H9 (cell line): ENCODE measurements at regions not wholly inside any gene's neighbourhood (a gene's known extent, or its start where the extent isn't known, plus 50 kb on each side); places are given as distances from the start of the nearest gene placed in this dataset.

Experiments
- DNase-seq: peaks from one replicate; pipeline ENCODE4 v3.0.0-alpha.2; 2017
- H2AFZ ChIP-seq: one replicate; pipeline ENCODE4 v1.6.1; 2013; ENCODE audit warnings: mild to moderate bottlenecking, low read length, control low read depth, moderate library complexity
- H2AK5ac ChIP-seq: 2 replicates; pipeline ENCODE4 v1.6.1; 2013; ENCODE audit warnings: low read length, control low read depth, mixed read lengths; ENCODE audit not compliant: insufficient read length
- H2BK120ac ChIP-seq: one replicate; pipeline ENCODE4 v1.6.1; 2013; ENCODE audit warnings: low read depth, mild to moderate bottlenecking, low read length, control low read depth, inconsistent platforms; ENCODE audit not compliant: poor library complexity, severe bottlenecking
- H2BK12ac ChIP-seq: 2 replicates; pipeline ENCODE4 v1.6.1; 2013; ENCODE audit warnings: low read length, control low read depth, mixed read lengths, low read depth; ENCODE audit not compliant: insufficient read length
- H2BK15ac ChIP-seq: 2 replicates; pipeline ENCODE4 v1.6.1; 2013; ENCODE audit warnings: low read depth, low read length, control low read depth
- H2BK20ac ChIP-seq: one replicate; pipeline ENCODE4 v1.6.1; 2013; ENCODE audit warnings: low read depth, mild to moderate bottlenecking, low read length, control low read depth, inconsistent platforms; ENCODE audit not compliant: poor library complexity, severe bottlenecking
- H2BK5ac ChIP-seq: 2 replicates; pipeline ENCODE4 v1.6.1; 2013; ENCODE audit warnings: low read length, control low read depth, mixed read lengths; ENCODE audit not compliant: insufficient read length
- H3K14ac ChIP-seq: 2 replicates; pipeline ENCODE4 v1.6.1; 2013; ENCODE audit warnings: low read length, control low read depth; ENCODE audit not compliant: insufficient read depth
- H3K18ac ChIP-seq: 2 replicates; pipeline ENCODE4 v1.6.1; 2013; ENCODE audit warnings: low read depth, mild to moderate bottlenecking, mixed read lengths, low read length, control low read depth; ENCODE audit not compliant: insufficient read length
- H3K23ac ChIP-seq: 2 replicates; pipeline ENCODE4 v1.6.1; 2013; ENCODE audit warnings: low read length, control low read depth, mixed read lengths, low read depth; ENCODE audit not compliant: insufficient read length
- H3K23me2 ChIP-seq: 2 replicates; pipeline ENCODE4 v1.6.1; 2013; ENCODE audit warnings: low read depth, mild to moderate bottlenecking, mixed read lengths, low read length, control low read depth; ENCODE audit not compliant: insufficient read length, poor library complexity, severe bottlenecking
- H3K27ac ChIP-seq: 2 replicates; pipeline ENCODE4 v1.5.1; 2013; ENCODE audit warnings: low read length, control low read depth, mixed read lengths, low read depth; ENCODE audit not compliant: insufficient read length
- H3K27me3 ChIP-seq: 2 replicates; pipeline ENCODE4 v1.6.1; 2013; ENCODE audit warnings: low read length, control low read depth, inconsistent platforms; ENCODE audit not compliant: insufficient read depth
- H3K4ac ChIP-seq: 2 replicates; pipeline ENCODE4 v1.6.1; 2013; ENCODE audit warnings: low read depth, mild to moderate bottlenecking, control low read depth, inconsistent platforms, low read length, moderate library complexity
- H3K4me1 ChIP-seq: 2 replicates; pipeline ENCODE4 v1.6.1; 2013; ENCODE audit warnings: low read length, control low read depth, inconsistent platforms; ENCODE audit not compliant: insufficient read depth
- H3K4me2 ChIP-seq: 2 replicates; pipeline ENCODE4 v1.6.1; 2013; ENCODE audit warnings: low read length, control low read depth, mixed read lengths; ENCODE audit not compliant: insufficient read length, insufficient read depth
- H3K56ac ChIP-seq: 2 replicates; pipeline ENCODE4 v1.6.1; 2013; ENCODE audit warnings: low read depth, mild to moderate bottlenecking, mixed read lengths, low read length, control low read depth; ENCODE audit not compliant: insufficient read length
- H3K79me1 ChIP-seq: 2 replicates; pipeline ENCODE4 v1.6.1; 2013; ENCODE audit warnings: low read depth, mild to moderate bottlenecking, moderate library complexity, low read length, control low read depth, inconsistent platforms; ENCODE audit not compliant: insufficient read depth, poor library complexity, severe bottlenecking
- H3K79me2 ChIP-seq: 2 replicates; pipeline ENCODE4 v1.6.1; 2013; ENCODE audit warnings: low read length, control low read depth, inconsistent platforms; ENCODE audit not compliant: insufficient read depth
- H3K9ac ChIP-seq: 2 replicates; pipeline ENCODE4 v1.6.1; 2013; ENCODE audit warnings: low read length, control low read depth, mixed read lengths; ENCODE audit not compliant: insufficient read length; ENCODE audit errors: extremely low read depth
- H3K9me3 ChIP-seq: one replicate; pipeline ENCODE4 v1.6.1; 2013; ENCODE audit warnings: low read depth, low read length, inconsistent platforms; ENCODE audit not compliant: control insufficient read depth
- H3T11ph ChIP-seq: one replicate; pipeline ENCODE4 v1.6.1; 2013; ENCODE audit warnings: mild to moderate bottlenecking, low read length, control low read depth, inconsistent platforms
- H4K20me1 ChIP-seq: one replicate; pipeline ENCODE4 v1.6.1; 2013; ENCODE audit not compliant: control insufficient read depth, insufficient read length, insufficient read depth
- H4K5ac ChIP-seq: 2 replicates; pipeline ENCODE4 v1.6.1; 2013; ENCODE audit warnings: low read depth, mild to moderate bottlenecking, mixed read lengths, low read length, control low read depth; ENCODE audit not compliant: insufficient read length
- H4K8ac ChIP-seq: replicated peaks from 2 replicates; pipeline ENCODE4 v1.6.1; 2013; ENCODE audit warnings: low read length, control low read depth, mixed read lengths, low read depth; ENCODE audit not compliant: insufficient read length
- H4K91ac ChIP-seq: 2 replicates; pipeline ENCODE4 v1.6.1; 2013; ENCODE audit warnings: low read depth, mild to moderate bottlenecking, moderate library complexity, mixed read lengths, low read length, control low read depth; ENCODE audit not compliant: insufficient read length
- H3K27ac Mint-ChIP-seq, 3 experiments: 2 replicates in 2 of 3; 3 replicates in 1 of 3; pipeline ENCODE4 v1.8.0; 2020 to 2021; ENCODE audit warnings: mixed read lengths in 3 of 3, mild to moderate bottlenecking in 1 of 3, moderate library complexity in 1 of 3
- H3K27me3 Mint-ChIP-seq: 2 replicates; pipeline ENCODE4 v1.8.0; 2021; ENCODE audit warnings: low read depth, mild to moderate bottlenecking, moderate library complexity, mixed read lengths
- H3K36me3 Mint-ChIP-seq, 3 experiments: 2 replicates in 2 of 3; 3 replicates in 1 of 3; pipeline ENCODE4 v1.8.0; 2020 to 2021; ENCODE audit warnings: low read depth in 3 of 3, mixed read lengths in 3 of 3; ENCODE audit not compliant: insufficient read depth in 1 of 3
- H3K4me1 Mint-ChIP-seq, 2 experiments: 2 replicates each; pipeline ENCODE4 v1.8.0; 2020; ENCODE audit warnings: mixed read lengths in 2 of 2
- H3K4me3 Mint-ChIP-seq, 2 experiments: 2 replicates in 1 of 2; 3 replicates in 1 of 2; pipeline ENCODE4 v1.8.0; 2020 to 2021; ENCODE audit warnings: mild to moderate bottlenecking in 2 of 2, mixed read lengths in 2 of 2, moderate library complexity in 1 of 2
- H3K9me3 Mint-ChIP-seq, 2 experiments: 2 replicates in 1 of 2; 3 replicates in 1 of 2; pipeline ENCODE4 v1.8.0; 2020; ENCODE audit warnings: mild to moderate bottlenecking in 2 of 2, mixed read lengths in 2 of 2, moderate library complexity in 1 of 2
- CTCF ChIP-seq: fragments of 200-600 bp; sonication (generic); conservative IDR thresholded peaks from 3 replicates; pipeline ENCODE4 v1.8.0; 2021; ENCODE audit warnings: antibody characterized with exemption, mild to moderate bottlenecking
- WGBS: extraction: QIAGEN DNeasy Blood & Tissue Kit; methylation state at CpG from one replicate; pipeline ENCODE4 v1.1.7; 2013; ENCODE audit warnings: missing lambda C conversion rate, low lambda C conversion rate, mixed read lengths; ENCODE audit not compliant: insufficient read length; ENCODE audit errors: extremely low coverage; 5-methylcytosine and 5-hydroxymethylcytosine counted together

GRCh38 chr2:40844353-40845277 lies 392.7 kb upstream of the SLC8A1 start:
- no peak overlapping the region for H4K8ac ChIP-seq
- H3K4me1 Mint-ChIP-seq = peaks cover 5 to 9% of the 10 kb centered on the region in 2 experiments; a peak in 3 of 4 replicates
- peak; percentile 49 for DNase-seq
- H3K79me2 ChIP-seq = no peaks in the 10 kb centered on the region
- H3K9me3 ChIP-seq = no peaks in the 10 kb centered on the region
- no peaks in the 10 kb centered on the region for H4K20me1 ChIP-seq
- peak overlapping the region in 1 of 3 experiments; percentile 47; a peak in 1 of 7 replicates for H3K27ac Mint-ChIP-seq
- H2BK5ac ChIP-seq = no peak overlapping the region
- peaks cover 2% of the 10 kb centered on the region; the same call in 1 of the 2 replicates for H3K4me1 ChIP-seq
- H2BK15ac ChIP-seq = no peak overlapping the region
- H3K79me1 ChIP-seq = no peaks in the 10 kb centered on the region
- H2BK12ac ChIP-seq = peak overlapping the region; percentile 50
- H3K23ac ChIP-seq = no peak overlapping the region
- WGBS = no CpG with 5 or more reads among the region's 8 CpGs
- H3K4me2 ChIP-seq = no peak overlapping the region
- no peaks in the 10 kb centered on the region for H3K9me3 Mint-ChIP-seq
- H2AK5ac ChIP-seq = no peak overlapping the region
- no peak overlapping the region for H2BK120ac ChIP-seq
- no peak overlapping the region for H3T11ph ChIP-seq
- no peaks in the 10 kb centered on the region for H3K36me3 Mint-ChIP-seq
- no peak overlapping the region for H3K27ac ChIP-seq
- H3K9ac ChIP-seq = no peak overlapping the region
- peak overlapping the region; percentile 93 for H2AFZ ChIP-seq
- H4K5ac ChIP-seq = no peak overlapping the region
- no peak overlapping the region for H3K14ac ChIP-seq
- H3K18ac ChIP-seq = no peak overlapping the region
- no peak overlapping the region for H4K91ac ChIP-seq
- no peaks in the 10 kb centered on the region for H3K23me2 ChIP-seq
- no peak overlapping the region for H3K4ac ChIP-seq
- no peak overlapping the region for H3K4me3 Mint-ChIP-seq
- H3K27me3 Mint-ChIP-seq = no peaks in the 10 kb centered on the region
- H2BK20ac ChIP-seq = no peak overlapping the region
- peak; percentile 65 for TF ChIP-seq CTCF
- H3K56ac ChIP-seq = no peak overlapping the region
- H3K27me3 ChIP-seq = no peaks in the 10 kb centered on the region
